Natural killer cell (primary cell): ENCODE measurements at regions not wholly inside any gene's neighbourhood (a gene's known extent, or its start where the extent isn't known, plus 50 kb on each side); places are given as distances from the start of the nearest gene placed in this dataset.

Source experiments
- ATAC-seq, 3 donors: fragments of 150-1000 bp in 2 of 3; fragments of 200-7000 bp in 1 of 3; cut with Tn5 transposase; 1 replicate in 1 of 3; 2 replicates in 2 of 3; pipeline ENCODE4 v1.10.0; 2021; ENCODE audit warnings: mild to moderate bottlenecking in 2 of 3, moderate library complexity in 2 of 3
- DNase-seq, 2 donors: peaks; one replicate each; pipeline versions ENCODE4 v3.0.0 to v3.0.0-alpha.2; 2013 to 2021; ENCODE audit warnings: mixed read lengths in 1 of 2
- H3K27ac ChIP-seq: one replicate; pipeline ENCODE4 v1.5.1; 2013; ENCODE audit warnings: mild to moderate bottlenecking, low read length
- H3K27me3 ChIP-seq: one replicate; pipeline ENCODE4 v1.6.1; 2013; ENCODE audit warnings: low read length; ENCODE audit not compliant: control insufficient read depth, insufficient read depth
- H3K36me3 ChIP-seq: one replicate; pipeline ENCODE4 v1.6.1; 2013; ENCODE audit warnings: low read length; ENCODE audit not compliant: control insufficient read depth, insufficient read depth
- H3K4me1 ChIP-seq: one replicate; pipeline ENCODE4 v1.6.1; 2013; ENCODE audit warnings: low read length; ENCODE audit not compliant: control insufficient read depth, insufficient read depth
- H3K4me3 ChIP-seq: one replicate; pipeline ENCODE4 v1.5.1; 2013; ENCODE audit warnings: low read length
- H3K9me3 ChIP-seq: one replicate; pipeline ENCODE4 v1.6.1; 2013; ENCODE audit warnings: low read length; ENCODE audit not compliant: control insufficient read depth, insufficient read depth
- H3K27ac Mint-ChIP-seq, 2 donors: one replicate each; pipeline ENCODE4 v1.8.0; 2022; ENCODE audit warnings: mild to moderate bottlenecking in 2 of 2, mixed read lengths in 2 of 2, moderate library complexity in 1 of 2
- H3K27me3 Mint-ChIP-seq, 2 donors: one replicate each; pipeline ENCODE4 v1.8.0; 2022; ENCODE audit warnings: low read depth in 2 of 2, mixed read lengths in 2 of 2
- H3K36me3 Mint-ChIP-seq: one replicate; pipeline ENCODE4 v1.8.0; 2022; ENCODE audit warnings: mixed read lengths
- H3K4me1 Mint-ChIP-seq, 2 donors: one replicate each; pipeline ENCODE4 v1.8.0; 2022; ENCODE audit warnings: mixed read lengths in 2 of 2
- H3K4me3 Mint-ChIP-seq: one replicate; pipeline ENCODE4 v1.8.0; 2022; ENCODE audit warnings: mild to moderate bottlenecking, moderate library complexity, mixed read lengths
- H3K9me3 Mint-ChIP-seq, 2 donors: one replicate each; pipeline ENCODE4 v1.8.0; 2022; ENCODE audit warnings: mixed read lengths in 2 of 2
- CTCF ChIP-seq: fragments of 200-600 bp; IDR thresholded peaks from one replicate; pipeline ENCODE4 v1.8.0; 2022; ENCODE audit warnings: antibody characterized with exemption
- WGBS: methylation state at CpG from one replicate; pipeline ENCODE4 v1.1.7; 2013; ENCODE audit warnings: missing lambda C conversion rate; ENCODE audit not compliant: insufficient coverage; 5-methylcytosine and 5-hydroxymethylcytosine counted together
- intact Hi-C: fragments of 100-400 bp; cut with micrococcal nuclease; formaldehyde crosslinking; loops from one replicate; pipeline ENCODE4 v1.14.2; 2022

DNA sequence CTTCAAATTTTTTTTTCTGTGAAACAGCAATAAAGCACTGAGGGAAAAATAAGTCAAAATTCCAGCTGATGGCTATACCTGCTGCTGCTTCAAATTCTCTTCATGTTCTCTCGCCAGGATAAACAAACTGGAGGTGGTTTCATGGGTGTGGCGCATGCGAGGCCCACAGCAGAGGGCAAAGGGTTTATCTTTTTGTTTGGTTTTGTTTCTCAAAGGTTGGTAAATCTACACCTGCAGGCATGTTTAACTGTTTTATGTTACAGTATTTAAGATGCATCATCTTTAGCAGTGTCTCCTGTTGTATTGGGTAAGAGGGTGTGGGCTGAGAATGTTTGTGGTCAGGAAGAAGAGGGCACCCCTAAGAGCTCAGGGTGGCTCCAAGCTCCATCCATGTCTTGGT lies 342.2 kb downstream of the CDH26 start:
- Mint-ChIP-seq H3K27me3 (no peaks in the 10 kb centered on the region), H3K36me3 (no peaks in the 10 kb centered on the region), H3K4me1 (peaks cover 5 to 6% of the 10 kb centered on the region in 2 donors), H3K4me3 (no peak overlapping the region), H3K9me3 (no peaks in the 10 kb centered on the region), H3K27ac (no peak overlapping the region)
- Histone ChIP-seq H3K27me3 (no peaks in the 10 kb centered on the region), H3K4me3 (no peak overlapping the region), H3K36me3 (no peaks in the 10 kb centered on the region), H3K9me3 (no peaks in the 10 kb centered on the region), H3K27ac (no peak overlapping the region), H3K4me1 (no peaks in the 10 kb centered on the region)
- ATAC-seq (no peak), DNase-seq (no peak)
- 82% methylated on average over 3 of the region's 3 CpGs for WGBS
- intact Hi-C loops = no loop called here
- TF ChIP-seq CTCF = no peak

GRCh38 chr20:60302875-60303274 lies 344.7 kb downstream of the CDH26 start:
- no peak for TF ChIP-seq CTCF
- intact Hi-C loops = no loop called here
- 65% methylated on average over 6 of the region's 6 CpGs for WGBS
- no peaks in the 10 kb centered on the region for H3K36me3 ChIP-seq
- no peaks in the 10 kb centered on the region for H3K27me3 ChIP-seq
- ATAC-seq = no peak
- H3K4me1 ChIP-seq = no peaks in the 10 kb centered on the region
- no peak overlapping the region for H3K4me3 Mint-ChIP-seq
- H3K36me3 Mint-ChIP-seq = no peaks in the 10 kb centered on the region
- H3K27ac Mint-ChIP-seq = no peak overlapping the region
- H3K9me3 Mint-ChIP-seq = no peaks in the 10 kb centered on the region
- no peaks in the 10 kb centered on the region for H3K27me3 Mint-ChIP-seq
- no peaks in the 10 kb centered on the region for H3K9me3 ChIP-seq
- peaks cover 4 to 5% of the 10 kb centered on the region in 2 donors for H3K4me1 Mint-ChIP-seq
- H3K4me3 ChIP-seq = no peak overlapping the region
- no peak overlapping the region for H3K27ac ChIP-seq
- no peak for DNase-seq

GRCh38 chr20:60304026-60304590 lies 345.9 kb downstream of the CDH26 start:
- Histone ChIP-seq H3K4me3 (no peak overlapping the region), H3K27me3 (no peaks in the 10 kb centered on the region), H3K36me3 (no peaks in the 10 kb centered on the region), H3K4me1 (no peaks in the 10 kb centered on the region), H3K27ac (no peak overlapping the region), H3K9me3 (no peaks in the 10 kb centered on the region)
- no peaks in the 10 kb centered on the region for H3K27me3 Mint-ChIP-seq
- intact Hi-C loops = no loop called here
- ATAC-seq = no peak
- DNase-seq = no peak
- H3K4me1 Mint-ChIP-seq = peaks cover 4% of the 10 kb centered on the region in 2 donors
- no peaks in the 10 kb centered on the region for H3K36me3 Mint-ChIP-seq
- no peak for TF ChIP-seq CTCF
- no peaks in the 10 kb centered on the region for H3K9me3 Mint-ChIP-seq
- 85% methylated on average over 6 of the region's 7 CpGs for WGBS
- no peak overlapping the region for H3K4me3 Mint-ChIP-seq
- H3K27ac Mint-ChIP-seq = no peak overlapping the region

DNA sequence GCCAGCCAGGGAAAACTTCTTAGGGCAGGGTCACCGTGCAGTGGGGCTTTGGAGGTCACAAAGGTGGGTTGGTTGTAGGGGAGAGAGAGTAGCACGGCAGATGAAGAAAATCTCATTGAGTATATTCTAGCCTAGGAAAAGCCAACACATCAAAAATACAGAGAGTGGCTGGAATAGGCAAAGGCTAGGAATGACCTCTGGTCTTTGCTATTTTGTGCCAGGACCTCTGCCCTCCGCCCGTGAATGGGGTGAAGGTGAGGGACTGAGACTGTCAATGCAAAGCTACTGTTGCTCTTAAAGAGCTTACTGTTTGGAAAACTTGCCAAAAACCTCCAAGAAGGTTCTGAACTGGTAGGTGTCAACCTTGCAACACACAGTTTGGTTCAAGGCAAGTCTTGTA lies 346.7 kb downstream of the CDH26 start:
- ATAC-seq (no peak), DNase-seq (no peak)
- Histone ChIP-seq H3K27me3 (no peaks in the 10 kb centered on the region), H3K4me3 (no peak overlapping the region), H3K4me1 (no peaks in the 10 kb centered on the region), H3K27ac (no peak overlapping the region), H3K9me3 (no peaks in the 10 kb centered on the region), H3K36me3 (no peaks in the 10 kb centered on the region)
- Mint-ChIP-seq H3K36me3 (no peaks in the 10 kb centered on the region), H3K9me3 (no peaks in the 10 kb centered on the region), H3K27ac (no peak overlapping the region), H3K4me3 (no peak overlapping the region), H3K4me1 (peaks cover 0 to 4% of the 10 kb centered on the region in 2 donors), H3K27me3 (no peaks in the 10 kb centered on the region)
- WGBS = 98% methylated on average over 2 of the region's 4 CpGs
- no peak for TF ChIP-seq CTCF
- intact Hi-C loops = no loop called here
